MM.1S (cell line): ENCODE measurements at regions not wholly inside any gene's neighbourhood (a gene's known extent, or its start where the extent isn't known, plus 50 kb on each side); places are given as distances from the start of the nearest gene placed in this dataset.

ENCODE experiments used
- DNase-seq: peaks from one replicate; pipeline ENCODE4 v3.0.0-alpha.2; 2015
- H2AFZ ChIP-seq: fragments of 300-600 bp; sonication (generic); 2 replicates; pipeline ENCODE4 v1.6.0; 2016; ENCODE audit warnings: antibody characterized with exemption, low read length
- H3F3A ChIP-seq: fragments of 300-600 bp; sonication (generic); 2 replicates; pipeline ENCODE4 v1.6.1; 2016; ENCODE audit warnings: mild to moderate bottlenecking, antibody characterized with exemption, low read length, moderate library complexity, mixed read lengths; ENCODE audit not compliant: insufficient read depth
- H3K27ac ChIP-seq: fragments of 300-600 bp; sonication (generic); 2 replicates; pipeline ENCODE4 v1.5.1; 2016; ENCODE audit warnings: mild to moderate bottlenecking, low read length
- H3K27me3 ChIP-seq: fragments of 300-600 bp; sonication (generic); replicated peaks from 2 replicates; pipeline ENCODE4 v1.6.0; 2016; ENCODE audit warnings: low read length; ENCODE audit not compliant: insufficient read depth
- H3K36me3 ChIP-seq: fragments of 300-600 bp; sonication (generic); replicated peaks from 2 replicates; pipeline ENCODE4 v1.6.1; 2016; ENCODE audit warnings: mild to moderate bottlenecking, low read length, mixed read lengths; ENCODE audit not compliant: insufficient read depth
- H3K4me1 ChIP-seq: fragments of 300-600 bp; sonication (generic); 2 replicates; pipeline ENCODE4 v1.6.1; 2016; ENCODE audit warnings: low read length, mixed read lengths
- H3K4me2 ChIP-seq: fragments of 300-600 bp; sonication (generic); 2 replicates; pipeline ENCODE4 v1.6.0; 2016; ENCODE audit warnings: low read depth, low read length
- H3K4me3 ChIP-seq: fragments of 300-600 bp; sonication (generic); 2 replicates; pipeline ENCODE4 v1.5.1; 2016; ENCODE audit warnings: low read length, mixed read lengths
- H3K79me2 ChIP-seq: fragments of 300-600 bp; sonication (generic); 2 replicates; pipeline ENCODE4 v1.6.1; 2016; ENCODE audit warnings: mixed run types, low read length, mixed read lengths
- H3K9ac ChIP-seq: fragments of 300-600 bp; sonication (generic); 2 replicates; pipeline ENCODE4 v1.6.1; 2016; ENCODE audit warnings: low read length, mixed read lengths
- H3K9me2 ChIP-seq: fragments of 300-600 bp; sonication (generic); replicated peaks from 2 replicates; pipeline ENCODE4 v1.6.1; 2016; ENCODE audit warnings: mild to moderate bottlenecking, low read length, mixed read lengths; ENCODE audit not compliant: insufficient read depth
- H3K9me3 ChIP-seq: fragments of 300-600 bp; sonication (generic); replicated peaks from 2 replicates; pipeline ENCODE4 v1.6.1; 2016; ENCODE audit warnings: mild to moderate bottlenecking, low read length, mixed read lengths; ENCODE audit not compliant: insufficient read depth
- H4K20me1 ChIP-seq: fragments of 300-600 bp; sonication (generic); 2 replicates; pipeline ENCODE4 v1.6.1; 2016; ENCODE audit warnings: mild to moderate bottlenecking, low read length, moderate library complexity, mixed read lengths; ENCODE audit not compliant: insufficient read depth
- CTCF ChIP-seq: fragments of 300-600 bp; sonication (generic); IDR thresholded peaks from 2 replicates; pipeline ENCODE4 v1.5.1; 2016; ENCODE audit warnings: antibody characterized with exemption, low read length, mixed read lengths
- EZH2 ChIP-seq: fragments of 300-600 bp; sonication (generic); optimal IDR thresholded peaks from 2 replicates; pipeline ENCODE3; 2017; ENCODE audit warnings: low read depth, mild to moderate bottlenecking, antibody characterized with exemption, low read length, mixed read lengths
- EZH2phosphoT487 ChIP-seq: fragments of 300-600 bp; sonication (generic); IDR thresholded peaks from 2 replicates; pipeline ENCODE4 v1.6.1; 2018; ENCODE audit warnings: antibody characterized with exemption, low read length

- Histone ChIP-seq H3K4me2 (no peak overlapping the region), H2AFZ (no peak overlapping the region)
- DNase-seq, result no peak
Measured at GRCh38 chr2:236464140-236464539, 105.5 kb upstream of the ACKR3 start.

GRCh38 chr2:236472720-236473495 lies 96.7 kb upstream of the ACKR3 start:
- Histone ChIP-seq H3K4me1 (no peaks in the 10 kb centered on the region), H3K4me3 (no peak overlapping the region), H3K4me2 (no peak overlapping the region), H3K9ac (no peak overlapping the region), H3K27ac (no peak overlapping the region), H3K9me3 (no peaks in the 10 kb centered on the region), H3F3A (no peaks in the 10 kb centered on the region), H3K9me2 (no peaks in the 10 kb centered on the region), H4K20me1 (no peaks in the 10 kb centered on the region), H2AFZ (no peak overlapping the region), H3K36me3 (no peaks in the 10 kb centered on the region), H3K79me2 (no peaks in the 10 kb centered on the region), H3K27me3 (no peaks in the 10 kb centered on the region)
- TF ChIP-seq EZH2phosphoT487 (no peak), CTCF (no peak), EZH2 (no peak)
- no peak for DNase-seq

More at GRCh38 chr2:236464140-236464539, 105.5 kb upstream of the ACKR3 start:
- no peaks in the 10 kb centered on the region for H3K4me1 ChIP-seq
- H3K9ac ChIP-seq, result no peak overlapping the region
- H3K27me3 ChIP-seq, result no peaks in the 10 kb centered on the region
- no peaks in the 10 kb centered on the region for H4K20me1 ChIP-seq
- H3K79me2 ChIP-seq, result no peaks in the 10 kb centered on the region
- TF ChIP-seq EZH2phosphoT487 (no peak), EZH2 (no peak), CTCF (no peak)
- no peak overlapping the region for H3K4me3 ChIP-seq
- H3K9me2 ChIP-seq, result no peaks in the 10 kb centered on the region
- H3K36me3 ChIP-seq, result no peaks in the 10 kb centered on the region
- no peaks in the 10 kb centered on the region for H3F3A ChIP-seq
- H3K9me3 ChIP-seq, result no peaks in the 10 kb centered on the region
- no peak overlapping the region for H3K27ac ChIP-seq

GRCh38 chr2:236473691-236474090 lies 95.9 kb upstream of the ACKR3 start:
- Histone ChIP-seq H3K27me3 (no peaks in the 10 kb centered on the region), H3K9me2 (no peaks in the 10 kb centered on the region), H3F3A (no peaks in the 10 kb centered on the region), H3K4me1 (no peaks in the 10 kb centered on the region), H2AFZ (no peak overlapping the region), H3K79me2 (no peaks in the 10 kb centered on the region), H3K4me3 (no peak overlapping the region), H3K9me3 (no peaks in the 10 kb centered on the region), H3K4me2 (no peak overlapping the region), H3K9ac (no peak overlapping the region), H3K27ac (no peak overlapping the region), H4K20me1 (no peaks in the 10 kb centered on the region), H3K36me3 (no peaks in the 10 kb centered on the region)
- TF ChIP-seq EZH2phosphoT487 (no peak), CTCF (no peak), EZH2 (no peak)
- DNase-seq, result no peak
